GM19324 (cell line): ENCODE measurements at regions not wholly inside any gene's neighbourhood (a gene's known extent, or its start where the extent isn't known, plus 50 kb on each side); places are given as distances from the start of the nearest gene placed in this dataset.
"Not testable (repeated sequence)": the region's sequence is repeated elsewhere in the genome, so short reads cannot be mapped to it uniquely, and the experiment has no call there.

ENCODE experiments used
- ATAC-seq: cut with Tn5 transposase; IDR thresholded peaks from one replicate; pipeline ENCODE4 v1.9.1; 2021; ENCODE audit warnings: mild to moderate bottlenecking, moderate library complexity; ENCODE audit not compliant: unreplicated experiment, low FRiP score

DNA sequence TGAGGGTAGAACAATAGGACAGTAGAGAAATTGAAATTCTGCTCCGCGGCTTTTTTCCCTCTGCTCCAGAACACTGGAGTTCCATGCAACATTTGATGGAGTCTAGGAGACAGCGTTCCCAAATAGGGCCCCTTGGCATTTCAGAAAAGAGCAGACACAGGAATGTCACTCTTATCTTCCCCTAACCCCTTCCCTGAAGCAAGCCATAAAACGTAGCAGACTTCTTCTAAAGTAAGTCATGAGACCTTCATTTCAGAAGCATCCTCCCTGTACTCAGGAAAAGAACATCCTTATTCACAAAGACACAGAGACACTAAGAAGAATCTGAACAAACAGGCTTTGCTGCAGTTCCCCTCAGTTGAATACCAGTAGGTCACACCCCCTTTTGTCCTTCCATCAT lies 296.1 kb upstream of the SOX9 start:
- ATAC-seq = no peak

DNA sequence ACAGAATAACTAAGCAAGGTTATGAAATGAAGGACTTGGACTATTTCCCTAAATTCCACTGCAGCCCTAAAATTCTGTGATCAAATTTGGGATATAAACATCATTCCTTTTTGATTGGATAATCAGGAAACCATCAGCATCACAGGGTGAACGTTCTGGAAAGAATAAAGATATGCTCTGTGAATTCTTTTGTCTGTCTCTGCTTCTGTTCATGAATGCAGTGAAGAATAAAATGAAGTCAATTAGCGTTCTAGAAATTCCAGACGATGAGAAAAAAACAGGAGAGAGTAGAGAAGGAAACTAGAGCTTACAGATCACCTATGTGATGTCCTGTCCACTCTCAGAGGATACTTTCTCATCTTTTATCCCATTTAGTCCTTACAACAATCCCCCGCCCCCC lies 295.1 kb upstream of the SOX9 start:
- ATAC-seq = no peak

DNA sequence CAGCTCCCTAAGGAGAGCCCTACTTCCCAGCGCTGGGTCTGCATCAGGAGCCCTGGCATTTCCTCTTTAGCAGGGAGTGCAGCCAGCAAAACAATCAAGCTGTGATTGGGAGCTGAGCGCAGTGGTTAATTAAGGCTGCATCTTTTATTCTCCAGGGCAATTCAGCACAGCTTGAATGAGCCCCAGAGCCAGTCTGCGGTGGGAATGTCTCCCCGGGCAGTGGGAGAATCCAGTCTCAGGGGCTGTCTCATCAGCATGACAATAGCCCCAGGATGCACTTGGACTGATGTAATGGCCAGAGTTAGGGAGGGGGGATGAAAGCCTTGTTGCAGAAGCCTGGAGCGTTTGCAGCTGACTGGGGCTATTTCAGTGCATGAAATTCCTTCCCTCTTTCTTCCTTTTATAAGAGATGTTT lies 292.6 kb upstream of the SOX9 start:
- ATAC-seq = no peak

DNA sequence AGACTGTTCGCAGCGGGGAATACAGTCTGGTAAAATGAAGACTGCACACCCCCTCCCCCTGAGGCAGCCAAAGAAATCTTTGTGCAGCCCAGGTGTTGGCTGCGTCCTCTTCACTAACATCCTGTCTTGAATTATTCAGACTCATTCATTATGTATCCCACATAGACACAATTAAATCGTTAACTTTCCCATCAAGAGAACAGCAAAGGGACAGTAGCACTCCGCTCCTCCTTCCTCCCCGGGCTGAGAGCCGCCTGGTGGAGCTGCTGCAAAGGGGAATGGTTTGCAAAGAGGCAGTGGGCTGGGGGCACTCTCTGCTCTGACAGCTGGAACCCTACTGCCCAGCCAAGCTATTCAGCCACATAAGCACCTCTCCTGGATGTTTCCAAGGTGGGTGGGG lies 290.0 kb upstream of the SOX9 start:
- no peak for ATAC-seq

DNA sequence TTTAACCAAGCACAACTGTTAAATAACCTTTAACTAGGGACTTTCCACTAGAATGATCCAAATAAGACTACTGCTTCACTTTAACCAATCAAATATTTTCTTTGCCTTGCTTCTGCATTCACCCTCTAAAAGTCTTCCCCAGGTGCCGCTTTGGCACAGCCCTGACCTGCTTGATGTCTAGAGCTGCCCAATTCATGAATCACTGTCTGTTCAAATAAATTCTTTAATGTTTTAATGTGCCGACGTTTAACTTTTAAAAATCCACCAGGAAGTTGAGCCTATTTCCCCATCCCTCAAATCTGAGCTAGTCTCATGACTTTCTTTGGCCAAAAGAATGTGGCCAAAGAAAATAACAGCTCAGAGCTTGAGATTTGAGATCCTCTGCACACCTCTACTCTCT lies 277.8 kb upstream of the SOX9 start:
- no peak for ATAC-seq

DNA sequence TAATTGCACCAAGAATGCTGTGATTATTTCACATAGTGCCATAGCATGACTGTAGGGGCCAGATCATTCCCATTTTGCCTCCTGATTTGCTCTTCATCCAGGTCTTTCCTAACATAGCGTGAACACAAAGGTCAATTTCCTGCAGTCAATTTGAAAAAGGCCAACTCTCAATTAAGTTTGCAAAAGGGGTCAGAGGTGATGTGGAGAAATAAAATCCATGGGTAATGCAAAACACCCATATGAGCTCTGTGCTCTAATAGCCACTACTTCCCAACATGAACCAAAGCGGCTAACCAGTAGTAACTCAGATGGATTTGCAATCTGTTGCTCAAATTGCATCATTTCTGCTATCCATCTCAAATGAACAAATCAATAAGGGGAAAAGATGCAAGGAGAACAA lies 275.5 kb upstream of the SOX9 start:
- no peak for ATAC-seq

DNA sequence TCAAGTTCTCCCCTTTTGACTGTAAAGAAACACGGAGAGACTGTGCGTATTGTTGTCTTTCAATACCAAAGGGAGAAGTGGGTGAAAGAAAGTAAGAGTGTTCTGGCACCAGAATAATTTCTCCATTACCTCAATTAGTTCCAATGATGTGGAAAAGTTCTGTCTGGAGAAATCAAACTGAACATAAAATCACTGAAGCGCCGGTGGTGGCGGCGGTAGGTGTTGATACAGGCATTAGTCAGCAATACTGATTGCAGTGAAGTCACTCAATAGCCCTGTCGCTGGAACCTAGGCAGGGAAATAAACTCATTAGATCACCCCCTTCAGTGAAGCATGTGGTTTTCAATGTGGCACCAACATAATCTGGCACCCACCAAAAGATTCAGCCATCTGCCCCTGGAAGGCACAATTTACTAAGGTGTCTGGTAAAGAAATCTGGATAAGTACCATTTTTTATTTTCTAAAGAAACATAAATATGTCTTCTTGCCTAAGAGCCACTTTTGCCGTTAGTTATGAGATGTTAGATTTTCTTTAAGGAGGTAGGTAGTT lies 274.2 kb upstream of the SOX9 start:
- ATAC-seq = no peak

DNA sequence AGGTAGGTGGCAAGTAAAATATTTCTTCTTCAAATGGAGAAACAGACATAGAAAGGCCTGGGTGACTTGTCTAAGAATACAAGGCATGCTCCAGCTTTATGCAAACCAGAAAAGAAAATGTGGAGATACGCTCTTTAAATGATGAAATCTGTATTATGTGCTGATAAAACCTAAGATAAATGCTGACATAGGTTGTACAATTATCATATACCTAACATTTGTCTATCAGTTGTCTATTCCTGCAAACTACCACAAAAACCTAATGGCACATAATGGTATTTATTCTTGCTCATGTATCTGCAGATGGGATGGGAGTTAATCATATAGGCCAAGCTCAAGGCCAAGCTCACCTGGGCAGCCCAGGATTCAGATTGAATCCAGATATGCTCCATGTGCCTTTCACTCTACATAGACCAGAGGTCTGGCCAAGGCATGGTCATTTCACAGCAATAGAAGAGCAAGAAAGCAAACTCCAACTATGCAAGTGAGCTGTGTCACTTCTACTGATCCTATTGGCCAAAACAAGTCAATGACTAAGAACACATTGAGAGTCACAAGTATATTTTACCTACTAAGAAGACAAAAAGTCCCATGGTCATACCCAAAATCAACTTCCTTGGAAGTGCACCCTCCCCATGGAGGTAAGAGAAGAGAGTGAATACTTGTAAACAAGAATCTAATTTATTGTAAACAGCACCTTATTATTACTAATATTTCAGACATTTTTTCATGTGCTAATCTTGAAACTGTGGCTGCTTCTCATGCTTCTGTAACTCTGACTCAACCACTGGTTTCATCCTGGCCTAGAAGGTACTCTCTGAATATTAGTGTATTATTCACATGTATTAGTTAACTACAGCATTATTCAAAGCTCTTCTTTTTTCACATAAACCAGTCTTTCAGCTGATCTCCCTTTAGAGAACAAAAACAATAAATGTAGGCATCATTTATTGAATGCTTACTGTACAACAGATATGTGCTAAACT lies 270.7 kb upstream of the SOX9 start:
- no peak for ATAC-seq

DNA sequence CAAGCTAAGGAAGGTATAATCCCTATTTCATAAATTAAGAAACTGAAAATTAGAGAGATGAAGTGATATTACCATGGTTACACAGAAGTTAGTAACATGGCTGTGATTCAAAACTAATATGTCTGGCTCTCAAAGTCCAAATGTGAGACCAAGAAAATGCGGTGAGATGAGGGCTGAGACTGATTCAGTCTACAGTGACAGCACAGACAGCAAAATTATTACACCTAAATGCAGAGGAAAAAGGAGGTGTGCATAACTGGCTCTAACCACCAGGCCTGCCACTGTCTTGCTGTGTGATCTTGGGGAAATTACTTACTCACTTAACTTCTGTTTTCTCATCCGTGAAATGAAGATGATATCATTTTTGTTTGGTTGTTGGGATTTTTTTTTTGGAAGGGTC lies 270.0 kb upstream of the SOX9 start:
- ATAC-seq = no peak

DNA sequence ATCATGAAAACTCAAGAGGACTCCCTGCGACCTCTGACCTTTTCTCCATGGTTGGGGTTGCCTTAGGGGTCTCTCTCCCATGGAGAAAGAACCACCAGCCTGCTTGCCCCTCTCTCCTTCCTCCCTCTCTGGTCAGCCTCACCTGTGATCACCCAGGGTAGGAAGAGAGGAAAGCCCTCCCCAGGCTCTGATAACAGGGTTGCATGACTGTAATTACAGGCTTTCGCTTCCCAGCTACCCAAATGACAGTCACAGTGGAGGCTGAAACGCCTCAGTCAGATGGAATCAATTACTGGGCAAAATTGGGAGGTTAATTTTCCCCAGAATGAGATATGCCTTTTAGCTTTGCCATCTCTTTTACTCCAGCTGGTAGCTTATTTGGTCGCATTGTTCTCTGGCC lies 265.8 kb upstream of the SOX9 start:
- ATAC-seq = no peak

DNA sequence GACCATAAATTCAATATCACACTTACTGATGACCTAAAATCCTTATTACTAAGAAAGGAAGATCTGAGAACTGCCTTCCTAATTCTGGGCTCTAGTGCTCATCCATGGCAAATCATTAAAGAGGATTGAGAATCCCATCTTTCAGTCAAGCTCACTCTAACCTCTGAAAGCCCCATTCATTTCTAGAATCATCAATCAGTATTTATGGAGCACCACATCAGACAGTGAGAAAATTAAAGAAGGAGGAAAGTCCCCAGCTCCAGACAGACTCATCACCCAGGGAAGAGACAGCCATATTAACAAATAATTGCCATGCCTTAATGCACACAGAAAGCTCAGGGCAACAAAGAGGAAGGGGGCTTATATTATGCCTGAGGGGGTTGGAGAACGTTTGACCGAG lies 256.1 kb upstream of the SOX9 start:
- ATAC-seq = no peak

DNA sequence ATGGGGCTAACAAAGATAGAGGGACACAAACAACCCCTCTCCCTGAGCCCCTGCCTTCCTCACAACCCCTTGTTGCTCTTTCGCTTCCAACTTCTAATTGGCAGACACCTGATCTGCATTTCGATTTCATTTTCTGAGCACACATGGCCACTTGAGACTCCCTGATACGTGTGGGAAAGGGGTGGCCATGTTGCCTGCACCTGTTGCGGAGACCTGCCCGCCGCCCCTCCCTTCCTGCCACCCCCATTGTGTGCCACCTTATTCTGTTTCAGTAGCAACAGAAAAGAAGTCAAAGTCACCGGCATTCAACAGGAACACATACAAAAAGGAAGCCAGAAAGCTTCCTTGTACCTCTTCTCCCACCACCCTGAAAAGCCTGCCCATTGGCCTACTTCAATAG lies 254.7 kb upstream of the SOX9 start:
- ATAC-seq = no peak

DNA sequence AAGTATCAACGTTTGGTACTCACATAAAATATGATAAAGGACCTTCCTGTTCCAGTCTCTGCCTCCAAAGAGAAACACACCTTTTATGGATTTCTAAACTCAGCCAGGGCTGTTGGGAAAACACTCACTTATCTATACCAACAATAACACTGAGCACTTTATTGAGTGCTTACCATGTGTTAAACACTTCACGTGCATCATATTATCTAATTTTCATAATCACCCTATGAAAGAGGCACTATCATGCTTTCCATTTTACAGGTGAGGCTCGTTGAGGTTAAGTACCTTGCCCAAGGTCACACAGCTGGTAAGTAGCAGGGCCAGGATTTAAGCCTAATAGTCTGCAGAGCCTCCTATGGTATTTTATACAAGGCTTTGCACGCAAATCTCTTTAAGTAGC lies 251.5 kb upstream of the SOX9 start:
- ATAC-seq = no peak

DNA sequence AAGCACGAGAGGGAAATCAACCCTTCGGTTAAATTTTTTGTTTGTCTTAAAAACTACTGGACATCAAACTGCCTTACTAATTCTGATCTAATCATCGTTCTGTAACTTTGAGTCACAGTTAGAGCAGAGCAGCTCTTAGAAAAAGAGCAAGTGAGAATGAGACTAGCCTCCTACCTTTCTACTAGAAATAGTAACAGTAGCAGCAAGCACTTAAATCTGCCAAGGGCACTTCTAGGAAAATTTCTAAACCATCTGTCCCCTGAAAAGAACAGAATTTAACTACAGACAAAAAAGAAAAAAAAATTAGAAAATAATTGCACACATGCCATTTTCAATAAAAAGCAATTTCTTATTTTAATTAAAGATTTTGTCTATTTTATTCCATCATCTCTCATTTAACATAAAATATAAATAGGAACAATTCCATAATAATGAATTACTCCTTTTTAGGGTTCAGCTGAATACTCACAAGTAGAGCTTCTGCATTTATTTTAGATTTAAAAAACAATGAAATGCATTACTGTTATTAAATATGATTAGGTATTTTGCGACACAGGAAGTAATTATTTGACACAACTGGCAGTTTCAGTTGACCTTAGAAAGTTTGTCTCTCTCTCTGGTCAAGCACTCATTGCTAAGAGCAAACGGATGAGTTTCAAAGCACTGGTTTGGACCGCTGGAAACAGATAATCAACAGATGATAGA lies 250.8 kb upstream of the SOX9 start:
- ATAC-seq = no peak

DNA sequence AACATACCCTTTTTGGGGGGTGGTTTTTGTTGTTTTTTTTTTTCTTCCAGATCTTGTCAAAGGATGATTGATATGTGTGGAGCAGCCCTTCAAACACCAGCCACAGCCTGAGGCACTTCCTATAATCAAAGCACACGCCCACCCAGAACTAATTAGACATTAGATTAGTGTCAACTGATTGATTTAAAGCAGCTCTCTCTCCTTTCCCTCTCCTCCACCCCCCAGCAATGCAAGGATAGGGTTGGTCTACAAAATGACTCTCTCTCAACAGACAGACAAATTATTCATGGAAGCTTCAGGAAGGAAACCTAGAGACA lies 250.3 kb upstream of the SOX9 start:
- ATAC-seq = no peak

DNA sequence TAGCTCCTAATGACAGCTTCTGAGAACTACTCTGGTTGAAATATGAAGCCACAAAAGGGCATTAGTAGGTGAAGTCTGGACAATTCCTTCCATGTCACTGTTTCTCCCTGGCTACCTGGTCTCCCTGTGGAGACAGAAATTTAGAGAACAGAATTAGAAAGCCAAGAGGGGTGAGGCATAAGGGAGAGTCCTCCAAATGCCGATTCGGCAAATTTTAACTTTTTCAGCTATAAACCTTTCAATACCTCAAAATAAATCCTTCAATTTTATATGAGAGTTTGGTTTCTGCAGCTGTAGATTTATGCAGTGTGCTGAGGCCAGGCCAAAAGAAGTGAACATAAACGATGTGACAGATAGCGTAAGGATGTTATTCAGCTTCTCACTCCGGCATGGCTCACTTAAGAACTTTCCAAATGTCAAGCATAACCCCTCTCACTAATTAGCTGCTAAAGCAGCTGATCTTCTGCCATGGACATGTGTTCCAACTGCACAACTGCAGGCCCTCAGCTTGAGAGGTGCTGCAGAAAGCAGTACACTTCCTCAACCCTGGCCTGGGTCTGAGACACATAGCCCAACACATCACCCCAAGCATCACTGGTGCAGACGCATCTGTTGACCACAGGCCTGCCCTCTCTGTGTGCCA lies 247.9 kb upstream of the SOX9 start:
- no peak for ATAC-seq

DNA sequence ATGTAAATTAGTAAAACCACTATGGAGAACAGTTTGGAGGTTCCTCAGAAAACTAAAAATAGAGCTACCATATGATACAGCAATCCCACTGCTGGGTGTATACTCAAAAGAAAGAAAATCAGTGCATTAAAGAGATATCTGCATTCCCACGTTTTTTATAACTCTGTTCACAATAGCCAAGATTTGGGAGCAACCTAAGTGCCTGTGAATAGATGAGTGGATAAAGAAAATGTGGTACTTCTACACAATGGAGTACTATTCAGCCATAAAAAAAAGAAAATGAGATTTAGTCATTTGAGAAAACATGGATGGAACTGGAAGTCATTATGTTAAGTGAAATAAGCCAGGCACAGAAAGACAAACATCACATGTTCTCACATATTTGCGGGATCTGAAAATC lies 246.0 kb upstream of the SOX9 start:
- not testable (repeated sequence) for ATAC-seq

DNA sequence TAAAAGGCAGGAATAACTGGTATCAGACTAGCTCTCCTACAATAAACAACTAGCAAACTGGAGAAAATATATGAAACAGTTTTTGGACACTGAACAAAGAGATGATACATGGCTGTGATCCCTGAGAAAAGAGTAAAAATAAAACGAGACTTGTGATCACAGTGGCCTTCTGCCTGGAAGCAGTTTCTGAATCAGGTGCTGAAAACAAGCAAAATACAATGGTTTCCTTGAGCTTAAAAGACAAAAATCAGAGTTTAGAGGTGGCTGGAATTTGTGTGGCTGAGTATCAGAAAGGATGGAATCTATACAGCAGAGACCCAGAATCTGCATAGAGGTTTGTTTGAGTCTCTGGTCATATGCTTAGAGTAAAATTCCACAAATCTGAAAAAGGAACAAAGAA lies 242.5 kb upstream of the SOX9 start:
- no peak for ATAC-seq

DNA sequence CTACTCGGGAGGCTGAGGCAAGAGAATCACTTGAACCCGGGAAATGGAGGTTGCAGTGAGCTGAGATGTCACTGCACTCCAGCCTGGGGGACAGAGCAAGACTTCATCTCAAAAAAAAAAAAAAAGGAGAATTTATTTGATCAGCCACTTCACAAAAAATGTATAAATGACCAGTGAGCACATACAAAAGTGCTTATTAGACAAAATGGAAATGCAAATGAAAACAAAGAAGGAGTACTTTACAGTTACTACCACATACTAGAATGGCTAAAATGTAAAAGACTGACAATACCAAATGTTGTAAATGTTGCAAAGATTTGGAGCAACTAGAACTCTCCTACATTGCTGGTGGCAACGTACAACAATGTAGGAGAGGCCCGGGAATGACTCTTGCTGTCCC lies 241.8 kb upstream of the SOX9 start:
- ATAC-seq = no peak

DNA sequence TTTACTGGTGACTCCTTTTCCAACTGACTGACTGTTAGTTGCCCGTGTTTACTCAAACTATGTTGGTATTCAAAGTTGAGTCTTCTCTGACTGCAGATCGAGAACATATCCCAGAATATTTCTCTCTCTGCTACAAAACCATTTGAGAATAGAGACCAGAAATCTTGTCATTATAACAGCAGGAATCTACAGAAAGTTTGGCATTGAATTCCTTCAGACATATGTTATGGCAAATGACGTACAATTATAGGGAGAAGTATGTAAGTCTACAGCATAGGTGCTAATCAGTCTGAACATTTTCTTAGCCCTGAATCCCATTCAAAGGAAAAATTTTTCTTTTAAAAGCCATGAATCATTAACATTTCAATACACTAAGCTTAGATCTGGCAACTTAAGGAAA lies 239.8 kb upstream of the SOX9 start:
- no peak for ATAC-seq

DNA sequence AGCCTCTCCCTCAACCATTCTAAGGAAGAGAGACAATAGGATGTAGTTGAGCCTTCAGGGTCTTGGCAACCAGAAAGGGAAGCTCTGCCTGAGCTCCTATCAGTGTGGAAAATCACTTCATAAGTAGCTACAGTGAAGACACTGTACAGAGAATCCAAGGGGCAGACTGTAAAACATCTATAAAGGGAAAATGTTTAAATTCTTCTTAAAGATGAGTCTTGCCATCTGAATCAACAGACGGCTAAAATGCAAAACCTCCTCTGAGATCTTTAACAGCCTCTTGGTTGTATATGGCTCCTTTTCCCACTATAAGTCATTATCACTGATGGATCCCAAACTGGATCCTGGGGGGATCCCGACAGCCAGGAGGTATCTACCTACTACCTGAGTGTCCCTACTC lies 239.2 kb upstream of the SOX9 start:
- no peak for ATAC-seq
